ENCODE measurements at regions not wholly inside any gene's neighbourhood (a gene's known extent, or its start where the extent isn't known, plus 50 kb on each side); places are given as distances from the start of the nearest gene placed in this dataset.
"Not testable (repeated sequence)": the region's sequence is repeated elsewhere in the genome, so short reads cannot be mapped to it uniquely, and the experiment has no call there.

- no peak for DNase-seq
- Histone ChIP-seq H3K27me3 (no peaks in the 10 kb centered on the region), H3K4me1 (peaks cover 0 to 10% (median 0%) of the 10 kb centered on the region in 9 donors), H3K36me3 (no peaks in the 10 kb centered on the region), H3K4me3 (no peak overlapping the region), H3K9me3 (peaks cover 0 to 11% (median 0%) of the 10 kb centered on the region in 11 donors), H3K27ac (no peak overlapping the region)
- WGBS, 2 donors, result 82 to 84% methylated on average over 7 of the region's 7 CpGs
- TF ChIP-seq CTCF (IDR thresholded peaks at IDR 0.05), result no peak
- ATAC-seq, result no peak
- intact Hi-C loops (cut with DNase I), result no loop called here
Observed at GRCh38 chr7:106750773-106751172, 89.8 kb upstream of the CCDC71L start.

GRCh38 chr7:106752367-106752766, 91.4 kb upstream of the CCDC71L start:
- no peak for ATAC-seq
- Histone ChIP-seq H3K4me1 (peaks cover 0 to 7% (median 0%) of the 10 kb centered on the region in 9 donors), H3K4me3 (no peak overlapping the region), H3K36me3 (no peaks in the 10 kb centered on the region), H3K27ac (no peak overlapping the region), H3K9me3 (peaks cover 0 to 11% (median 0%) of the 10 kb centered on the region in 11 donors), H3K27me3 (no peaks in the 10 kb centered on the region)
- no peak for TF ChIP-seq CTCF (IDR thresholded peaks at IDR 0.05)
- DNase-seq, result no peak
- intact Hi-C loops (cut with DNase I), result no loop called here
- 3 to 35% methylated on average over 1 of the region's 1 CpG for WGBS, 2 donors

GRCh38 chr7:106755024-106755423, 94.1 kb upstream of the CCDC71L start:
- H3K27me3 ChIP-seq; ATAC-seq; H3K4me3 ChIP-seq; intact Hi-C loops (cut with DNase I); H3K36me3 ChIP-seq; H3K4me1 ChIP-seq; DNase-seq; H3K27ac ChIP-seq: not testable (repeated sequence)
- H3K9me3 ChIP-seq, result peaks cover 0 to 11% (median 0%) of the 10 kb centered on the region in 11 donors
- WGBS, 2 donors, result 92 to 97% methylated on average over 3 of the region's 3 CpGs

GRCh38 chr7:106755641-106756040, 94.7 kb upstream of the CCDC71L start:
- no peak for ATAC-seq
- Histone ChIP-seq H3K9me3 (peaks cover 0 to 11% (median 0%) of the 10 kb centered on the region in 11 donors), H3K36me3 (no peaks in the 10 kb centered on the region), H3K27me3 (no peaks in the 10 kb centered on the region), H3K4me1 (peaks cover 0 to 8% (median 0%) of the 10 kb centered on the region in 9 donors), H3K27ac (no peak overlapping the region), H3K4me3 (no peak overlapping the region)
- no peak for DNase-seq
- intact Hi-C loops (cut with DNase I), result no loop called here
- TF ChIP-seq CTCF (IDR thresholded peaks at IDR 0.05), result no peak
- WGBS, 2 donors, result 98 to 100% methylated on average over 1 of the region's 1 CpG

GRCh38 chr7:106756071-106756470, 95.1 kb upstream of the CCDC71L start:
- no peaks in the 10 kb centered on the region for H3K27me3 ChIP-seq
- no peak overlapping the region for H3K4me3 ChIP-seq
- TF ChIP-seq CTCF (IDR thresholded peaks at IDR 0.05), result no peak
- no peak overlapping the region for H3K27ac ChIP-seq
- intact Hi-C loops (cut with DNase I), result no loop called here
- ATAC-seq, result no peak
- H3K9me3 ChIP-seq, result peaks cover 0 to 11% (median 0%) of the 10 kb centered on the region in 11 donors
- no peaks in the 10 kb centered on the region for H3K36me3 ChIP-seq
- H3K4me1 ChIP-seq, result peaks cover 0 to 8% (median 0%) of the 10 kb centered on the region in 9 donors
- DNase-seq, result no peak
